Embryonic facial prominence (tissue), 1 donor: ENCODE measurements at regions not wholly inside any gene's neighbourhood (a gene's known extent, or its start where the extent isn't known, plus 50 kb on each side); places are given as distances from the start of the nearest gene placed in this dataset.

Experiments
- DNase-seq: peaks from one replicate; pipeline ENCODE4 v3.0.0-alpha.2; 2016; ENCODE audit errors: extremely low spot score

GRCh38 chr11:81036168-81036870 lies 1595.5 kb upstream of the TENM4 start:
- no peak for DNase-seq

GRCh38 chr11:81033779-81034540 lies 1593.1 kb upstream of the TENM4 start:
- DNase-seq = no peak

GRCh38 chr11:81032906-81033305 lies 1592.1 kb upstream of the TENM4 start:
- no peak for DNase-seq

- DNase-seq = no peak
These were observed 1589.4 kb upstream of the TENM4 start for GRCh38 chr11:81030186-81030585.

- no peak for DNase-seq
These were observed 1585.2 kb upstream of the TENM4 start for GRCh38 chr11:81026032-81026431.

- DNase-seq = no peak
These were observed 1581.2 kb upstream of the TENM4 start for GRCh38 chr11:81022057-81022456.

- DNase-seq = no peak
These were observed 1569.8 kb upstream of the TENM4 start for GRCh38 chr11:81010631-81011030.

GRCh38 chr11:81007046-81007445 lies 1566.2 kb upstream of the TENM4 start:
- DNase-seq = no peak

- DNase-seq = no peak
These were observed 1564.8 kb upstream of the TENM4 start for GRCh38 chr11:81005595-81005994.

GRCh38 chr11:81004576-81004975 lies 1563.7 kb upstream of the TENM4 start:
- DNase-seq = no peak

GRCh38 chr11:81002374-81002773 lies 1561.5 kb upstream of the TENM4 start:
- DNase-seq = no peak

GRCh38 chr11:81000735-81001134 lies 1559.9 kb upstream of the TENM4 start:
- no peak for DNase-seq

GRCh38 chr11:81000334-81000733 lies 1559.5 kb upstream of the TENM4 start:
- no peak for DNase-seq

- no peak for DNase-seq
These were observed 1554.7 kb upstream of the TENM4 start for GRCh38 chr11:80995523-80995922.

- no peak for DNase-seq
These were observed 1552.7 kb upstream of the TENM4 start for GRCh38 chr11:80993536-80993935.

GRCh38 chr11:80990885-80991284 lies 1550.1 kb upstream of the TENM4 start:
- no peak for DNase-seq

- DNase-seq = no peak
These were observed 1546.3 kb upstream of the TENM4 start for GRCh38 chr11:80987171-80987570.

GRCh38 chr11:80986421-80987074 lies 1545.7 kb upstream of the TENM4 start:
- DNase-seq = no peak

GRCh38 chr11:80980227-80980626 lies 1539.4 kb upstream of the TENM4 start:
- no peak for DNase-seq

GRCh38 chr11:80973786-80974185 lies 1533.0 kb upstream of the TENM4 start:
- DNase-seq = no peak

- DNase-seq = no peak
These were observed 1529.2 kb upstream of the TENM4 start for GRCh38 chr11:80970037-80970436.

- no peak for DNase-seq
These were observed 1526.8 kb upstream of the TENM4 start for GRCh38 chr11:80967649-80968048.
